Osteoblast (primary cell): ENCODE measurements at regions not wholly inside any gene's neighbourhood (a gene's known extent, or its start where the extent isn't known, plus 50 kb on each side); places are given as distances from the start of the nearest gene placed in this dataset.
A peak's percentile ranks its signal among the peaks of the same experiment; 100 is the strongest.
"Not testable (repeated sequence)": the region's sequence is repeated elsewhere in the genome, so short reads cannot be mapped to it uniquely, and the experiment has no call there.

Experiments used
- DNase-seq: peaks from one replicate; pipeline ENCODE4 v3.0.0; 2011; ENCODE audit warnings: low spot score, mixed read lengths; ENCODE audit not compliant: insufficient read length; ENCODE audit errors: missing footprints
- H2AFZ ChIP-seq: 2 replicates; pipeline ENCODE4 v1.6.0; 2011; ENCODE audit warnings: mild to moderate bottlenecking, low read length
- H3K27ac ChIP-seq: 2 replicates; pipeline ENCODE4 v1.5.1; 2011; ENCODE audit warnings: mild to moderate bottlenecking, low read depth, low read length, moderate library complexity
- H3K27me3 ChIP-seq: 2 replicates; pipeline ENCODE4 v1.6.0; 2012; ENCODE audit warnings: mild to moderate bottlenecking, control low read depth, inconsistent platforms, low read length, moderate library complexity; ENCODE audit not compliant: insufficient read depth
- H3K36me3 ChIP-seq: 2 replicates; pipeline ENCODE4 v1.5.1; 2011; ENCODE audit warnings: mild to moderate bottlenecking, low read length, control low read depth, moderate library complexity; ENCODE audit not compliant: insufficient read depth
- H3K4me1 ChIP-seq: 2 replicates; pipeline ENCODE4 v1.5.1; 2011; ENCODE audit warnings: mild to moderate bottlenecking, low read length, control low read depth, moderate library complexity; ENCODE audit not compliant: insufficient read depth
- H3K4me2 ChIP-seq: 2 replicates; pipeline ENCODE4 v1.6.0; 2011; ENCODE audit warnings: mild to moderate bottlenecking, low read length; ENCODE audit not compliant: insufficient read depth
- H3K4me3 ChIP-seq: fragments of 200-600 bp; sonication (generic); 3 replicates; pipeline ENCODE4 v1.5.1; 2012; ENCODE audit warnings: mild to moderate bottlenecking, low read length, inconsistent platforms; ENCODE audit not compliant: insufficient read depth
- H3K79me2 ChIP-seq: 2 replicates; pipeline ENCODE4 v1.6.0; 2012; ENCODE audit warnings: mild to moderate bottlenecking, low read length, control low read depth, inconsistent platforms; ENCODE audit not compliant: insufficient read depth
- H3K9me3 ChIP-seq: 2 replicates; pipeline ENCODE4 v1.5.1; 2011; ENCODE audit warnings: low read depth, low read length, control low read depth
- H4K20me1 ChIP-seq: 2 replicates; pipeline ENCODE4 v1.6.0; 2012; ENCODE audit warnings: mild to moderate bottlenecking, low read length, control low read depth; ENCODE audit not compliant: insufficient read depth
- TF ChIP-seq, protein P1 (sequence below): IDR thresholded peaks from 2 replicates; pipeline ENCODE4 v1.5.1; 2011; ENCODE audit warnings: mild to moderate bottlenecking, low read depth, low read length, moderate library complexity; ENCODE audit errors: extremely low read depth

DNA sequence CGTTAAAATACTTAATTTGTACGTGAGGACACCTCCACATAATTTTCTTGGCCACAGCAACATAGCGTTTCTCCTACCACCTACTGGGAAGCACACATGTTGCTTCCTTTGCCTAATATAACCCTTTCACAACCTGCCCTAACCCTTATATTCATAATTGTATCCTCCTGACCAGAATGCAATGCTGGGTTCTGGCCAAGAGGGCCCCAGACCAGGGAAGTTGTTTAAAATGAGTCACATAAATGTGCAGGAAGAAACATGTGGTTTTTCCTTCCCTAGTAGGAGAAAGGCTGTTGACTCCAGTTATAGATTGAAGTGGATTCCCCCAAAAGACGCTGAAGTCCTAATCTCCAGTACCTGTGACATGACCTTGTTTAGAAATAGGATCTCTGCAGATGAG, 187.3 kb downstream of the NUFIP1 start:
- Histone ChIP-seq H2AFZ (no peak overlapping the region), H3K4me3 (no peak overlapping the region), H3K4me2 (no peak overlapping the region), H3K4me1 (peaks cover 8% of the 10 kb centered on the region), H3K79me2 (no peaks in the 10 kb centered on the region), H3K27ac (no peak overlapping the region), H3K27me3 (no peaks in the 10 kb centered on the region), H3K9me3 (no peaks in the 10 kb centered on the region), H4K20me1 (no peaks in the 10 kb centered on the region), H3K36me3 (no peaks in the 10 kb centered on the region)
- DNase-seq: peak; percentile 80
- TF ChIP-seq, protein P1, sequence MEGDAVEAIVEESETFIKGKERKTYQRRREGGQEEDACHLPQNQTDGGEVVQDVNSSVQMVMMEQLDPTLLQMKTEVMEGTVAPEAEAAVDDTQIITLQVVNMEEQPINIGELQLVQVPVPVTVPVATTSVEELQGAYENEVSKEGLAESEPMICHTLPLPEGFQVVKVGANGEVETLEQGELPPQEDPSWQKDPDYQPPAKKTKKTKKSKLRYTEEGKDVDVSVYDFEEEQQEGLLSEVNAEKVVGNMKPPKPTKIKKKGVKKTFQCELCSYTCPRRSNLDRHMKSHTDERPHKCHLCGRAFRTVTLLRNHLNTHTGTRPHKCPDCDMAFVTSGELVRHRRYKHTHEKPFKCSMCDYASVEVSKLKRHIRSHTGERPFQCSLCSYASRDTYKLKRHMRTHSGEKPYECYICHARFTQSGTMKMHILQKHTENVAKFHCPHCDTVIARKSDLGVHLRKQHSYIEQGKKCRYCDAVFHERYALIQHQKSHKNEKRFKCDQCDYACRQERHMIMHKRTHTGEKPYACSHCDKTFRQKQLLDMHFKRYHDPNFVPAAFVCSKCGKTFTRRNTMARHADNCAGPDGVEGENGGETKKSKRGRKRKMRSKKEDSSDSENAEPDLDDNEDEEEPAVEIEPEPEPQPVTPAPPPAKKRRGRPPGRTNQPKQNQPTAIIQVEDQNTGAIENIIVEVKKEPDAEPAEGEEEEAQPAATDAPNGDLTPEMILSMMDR: no peak

DNA sequence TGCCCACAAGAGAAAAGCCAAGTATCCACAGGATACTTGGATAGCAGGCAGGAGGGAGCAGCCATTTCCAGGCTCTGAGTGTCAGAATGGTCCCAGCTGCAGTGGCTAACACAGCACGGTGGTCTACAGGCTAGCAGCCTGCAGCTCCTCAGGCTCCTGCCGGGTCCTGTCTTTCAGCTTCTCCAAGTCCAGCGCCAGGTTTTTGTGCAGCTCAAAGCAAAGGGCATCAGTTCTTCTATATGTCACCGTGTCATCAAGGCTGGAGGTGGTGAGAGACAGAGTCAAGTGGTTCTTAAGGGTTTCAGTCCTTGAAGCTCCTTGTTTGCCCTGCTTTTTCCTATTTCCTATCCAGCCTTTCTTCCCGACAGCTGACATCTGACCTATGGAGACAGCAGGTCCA, 188.6 kb downstream of the NUFIP1 start:
- H2AFZ ChIP-seq: no peak overlapping the region
- no peak overlapping the region for H3K4me3 ChIP-seq
- no peak overlapping the region for H3K4me2 ChIP-seq
- no peaks in the 10 kb centered on the region for H3K27me3 ChIP-seq
- H3K27ac ChIP-seq: no peak overlapping the region
- H4K20me1 ChIP-seq: no peaks in the 10 kb centered on the region
- H3K79me2 ChIP-seq: no peaks in the 10 kb centered on the region
- H3K4me1 ChIP-seq: peaks cover 8% of the 10 kb centered on the region
- TF ChIP-seq, protein P1: no peak
- no peak for DNase-seq
- H3K9me3 ChIP-seq: no peaks in the 10 kb centered on the region
- H3K36me3 ChIP-seq: no peaks in the 10 kb centered on the region

DNA sequence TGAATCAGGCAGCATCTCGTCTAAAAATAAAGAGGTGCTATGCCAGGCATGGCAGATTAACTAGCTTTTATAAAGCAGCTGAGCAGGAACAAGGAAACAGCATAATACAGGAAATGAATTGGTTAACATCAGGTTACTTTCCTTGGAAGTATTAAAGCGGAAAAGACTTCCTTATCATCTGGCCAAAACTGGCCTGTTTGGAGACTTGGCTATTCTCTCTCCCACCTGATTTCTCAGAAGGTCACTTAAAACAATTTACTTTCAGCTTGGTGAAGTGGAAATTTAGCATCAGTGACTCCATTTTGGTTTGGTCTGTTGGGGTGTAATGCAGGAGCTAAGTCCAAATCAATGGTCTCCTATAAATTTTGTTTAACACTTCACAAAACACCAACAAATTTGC, 191.6 kb downstream of the NUFIP1 start:
- DNase-seq: no peak
- H3K4me2 ChIP-seq: no peak overlapping the region
- peaks cover 8% of the 10 kb centered on the region for H3K4me1 ChIP-seq
- no peak overlapping the region for H3K4me3 ChIP-seq
- H3K36me3 ChIP-seq: no peaks in the 10 kb centered on the region
- no peak overlapping the region for H2AFZ ChIP-seq
- H4K20me1 ChIP-seq: no peaks in the 10 kb centered on the region
- TF ChIP-seq, protein P1: no peak
- H3K27ac ChIP-seq: no peak overlapping the region
- H3K9me3 ChIP-seq: no peaks in the 10 kb centered on the region
- H3K79me2 ChIP-seq: no peaks in the 10 kb centered on the region
- H3K27me3 ChIP-seq: no peaks in the 10 kb centered on the region

DNA sequence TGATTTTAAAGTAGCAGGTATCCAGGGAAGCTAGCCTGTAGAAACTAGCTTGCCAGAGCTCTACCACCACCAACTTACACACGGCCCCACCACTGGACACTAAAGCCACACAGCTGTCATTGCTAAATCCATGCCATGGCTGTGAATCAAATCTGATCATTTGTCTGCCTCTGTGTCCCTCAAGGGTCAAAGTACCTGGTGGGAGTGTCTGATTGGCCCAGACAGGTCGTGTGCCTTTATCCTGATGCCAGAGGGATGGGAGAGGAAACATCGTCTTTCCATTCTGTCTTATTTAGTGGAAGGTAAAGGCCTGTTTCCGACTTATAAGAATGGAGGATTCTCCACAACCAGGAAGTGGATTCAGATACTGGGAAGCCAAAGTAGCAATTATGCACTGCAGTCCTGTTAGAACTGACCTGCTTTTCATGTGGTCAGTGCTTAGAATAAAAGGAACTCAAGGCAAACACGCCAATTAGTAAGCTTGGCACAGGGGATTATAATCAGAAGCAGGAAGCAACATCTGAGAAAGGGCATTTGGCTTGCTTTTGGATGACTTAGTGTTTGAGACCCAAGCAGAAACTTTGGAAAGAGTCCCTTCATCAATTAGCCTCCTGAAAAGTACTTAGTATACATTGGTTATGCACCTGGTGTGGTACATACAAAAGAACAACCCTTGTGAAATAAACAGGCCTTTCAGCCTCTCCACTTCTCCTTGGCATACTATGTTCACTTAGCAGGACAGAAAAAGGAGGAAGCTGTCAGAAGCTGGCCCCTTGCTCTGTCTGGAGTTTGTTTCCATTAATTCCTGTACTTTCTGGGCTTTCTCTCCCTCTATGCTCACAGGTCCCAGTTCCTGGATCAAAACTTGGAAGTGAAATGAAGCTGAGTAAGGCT, 192.4 kb downstream of the NUFIP1 start:
- H3K9me3 ChIP-seq: no peaks in the 10 kb centered on the region
- no peak overlapping the region for H3K4me2 ChIP-seq
- H3K27me3 ChIP-seq: no peaks in the 10 kb centered on the region
- H3K36me3 ChIP-seq: no peaks in the 10 kb centered on the region
- no peak overlapping the region for H3K4me3 ChIP-seq
- peaks cover under 1% of the 10 kb centered on the region for H3K4me1 ChIP-seq
- peak overlapping the region; percentile 23 for H2AFZ ChIP-seq
- H3K79me2 ChIP-seq: no peaks in the 10 kb centered on the region
- no peak for DNase-seq
- H4K20me1 ChIP-seq: no peaks in the 10 kb centered on the region
- TF ChIP-seq, protein P1: no peak
- no peak overlapping the region for H3K27ac ChIP-seq

DNA sequence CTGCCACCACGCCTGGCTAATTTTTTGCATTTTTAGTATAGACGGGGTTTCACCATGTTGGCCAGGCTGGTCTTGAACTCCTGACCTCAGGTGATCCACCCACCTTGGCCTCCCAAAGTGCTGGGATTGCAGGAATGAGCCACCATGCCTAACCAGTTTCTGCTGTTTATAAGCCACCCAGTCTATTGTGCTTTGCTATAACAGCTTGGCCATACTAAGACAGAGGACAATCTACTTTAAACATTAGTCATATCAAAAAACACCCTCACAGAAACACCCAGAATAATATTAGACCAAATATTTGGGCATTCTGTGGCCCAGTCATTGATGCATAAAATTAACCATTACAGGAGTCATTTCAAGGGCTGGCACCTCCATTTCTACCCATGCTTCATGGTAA, 193.2 kb downstream of the NUFIP1 start:
- not testable (repeated sequence) for DNase-seq, H2AFZ ChIP-seq, H3K27ac ChIP-seq, H3K79me2 ChIP-seq, H3K4me2 ChIP-seq, H3K27me3 ChIP-seq, H3K4me3 ChIP-seq, H3K4me1 ChIP-seq, H4K20me1 ChIP-seq, H3K9me3 ChIP-seq, H3K36me3 ChIP-seq
